Kidney (tissue), 13 donors: ENCODE measurements at regions not wholly inside any gene's neighbourhood (a gene's known extent, or its start where the extent isn't known, plus 50 kb on each side); places are given as distances from the start of the nearest gene placed in this dataset.

Experiments
- DNase-seq, 5 donors: peaks; one replicate each; pipeline ENCODE4 v3.0.0-alpha.2; 2013 to 2020
- FAIRE-seq: peaks from 2 replicates; lab custom pipeline; 2012; peaks lifted over from hg19 to GRCh38; lab: Jason Lieb, UNC
- H3K27ac ChIP-seq, 2 donors: one replicate each; pipeline ENCODE4 v1.7.0; 2013; ENCODE audit warnings: low read depth in 2 of 2, low read length in 2 of 2, inconsistent platforms in 1 of 2
- H3K27me3 ChIP-seq: one replicate; pipeline ENCODE4 v1.7.1; 2013; ENCODE audit warnings: low read length, inconsistent platforms; ENCODE audit not compliant: control insufficient read depth, insufficient read depth
- H3K36me3 ChIP-seq, 3 donors: one replicate each; pipeline versions ENCODE4 v1.7.0 to v1.7.1; 2013; ENCODE audit warnings: low read length in 3 of 3, control low read depth in 1 of 3, inconsistent platforms in 1 of 3; ENCODE audit not compliant: insufficient read depth in 3 of 3, control insufficient read depth in 2 of 3
- H3K4me1 ChIP-seq, 3 donors: one replicate each; pipeline versions ENCODE4 v1.7.0 to v1.7.1; 2013; ENCODE audit warnings: low read length in 3 of 3, inconsistent platforms in 1 of 3, low read depth in 1 of 3; ENCODE audit not compliant: control insufficient read depth in 2 of 3, insufficient read depth in 2 of 3
- H3K4me3 ChIP-seq, 3 donors: one replicate each; pipeline versions ENCODE4 v1.7.0 to v1.8.1; 2013; ENCODE audit warnings: low read length in 3 of 3, control low read depth in 1 of 3, inconsistent platforms in 1 of 3
- H3K9ac ChIP-seq, 3 donors: one replicate each; pipeline versions ENCODE4 v1.7.0 to v1.7.1; 2013; ENCODE audit warnings: low read length in 3 of 3, control low read depth in 1 of 3, inconsistent platforms in 1 of 3
- H3K9me3 ChIP-seq, 3 donors: one replicate each; pipeline versions ENCODE4 v1.7.0 to v1.7.1; 2013; ENCODE audit warnings: low read length in 3 of 3, control low read depth in 1 of 3, inconsistent platforms in 1 of 3; ENCODE audit not compliant: control insufficient read depth in 2 of 3, insufficient read depth in 1 of 3
- intact Hi-C: fragments of 100-400 bp; cut with DNase I; formaldehyde crosslinking; loops from one replicate; pipeline ENCODE4 v1.11.1; 2022
- TF ChIP-seq, protein P1 (sequence below): IDR thresholded peaks from 3 replicates; pipeline ENCODE4 v1.5.1; 2012; ENCODE audit warnings: mild to moderate bottlenecking, moderate library complexity, borderline replicate concordance; ENCODE audit not compliant: insufficient read depth; ENCODE audit errors: extremely low read depth
- donor health status: control.
- donor health status: control.
- donor health status: control.
- donor health status: control.
- donor health status: control.
- donor health status: DM: yes; HTN: yes; CAD: no.
- donor health status: Normal renal cell carcinoma (clear cell type).

DNA sequence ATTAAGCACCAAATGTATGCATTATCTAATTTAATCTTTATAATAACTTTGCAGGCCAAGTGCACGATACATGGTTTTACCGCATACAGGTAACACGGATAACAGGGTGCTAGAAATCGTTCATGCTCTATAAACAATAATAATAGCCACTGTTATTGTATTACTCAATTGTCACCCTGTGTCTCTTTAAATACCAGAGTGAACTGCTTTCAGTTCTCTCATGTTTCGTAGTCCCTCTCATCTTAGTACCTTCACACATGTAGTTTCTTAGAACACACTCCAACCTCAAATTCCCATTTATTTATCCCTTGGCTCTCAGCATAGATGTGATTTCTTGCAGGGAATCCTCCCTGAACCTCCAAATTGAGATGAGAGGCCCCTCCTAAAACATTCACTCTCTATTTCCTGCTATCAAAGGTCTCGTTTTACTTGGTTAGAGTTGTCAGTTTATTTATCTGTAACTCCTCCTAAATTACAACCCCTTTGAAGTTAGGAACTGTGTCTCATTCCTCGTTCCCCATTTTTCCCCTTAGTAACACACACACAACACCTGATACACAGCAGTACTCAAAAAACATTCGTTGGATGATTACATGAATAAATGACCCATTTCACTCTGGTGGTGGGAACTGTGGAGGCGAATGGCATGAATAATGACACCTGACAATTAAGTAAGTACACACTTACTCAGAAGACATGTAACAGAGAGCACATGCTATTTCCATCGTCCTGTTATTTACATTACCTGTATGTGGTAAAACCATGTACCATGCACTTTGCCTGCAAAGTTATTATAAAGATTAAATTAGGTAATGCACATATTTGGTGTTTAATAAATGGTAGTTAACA is 134.6 kb downstream of the BTG1 start:
- Histone ChIP-seq H3K9ac (no peak overlapping the region), H3K27ac (no peak overlapping the region), H3K4me3 (no peak overlapping the region), H3K36me3 (no peaks in the 10 kb centered on the region), H3K9me3 (no peaks in the 10 kb centered on the region), H3K27me3 (no peaks in the 10 kb centered on the region), H3K4me1 (no peaks in the 10 kb centered on the region)
- intact Hi-C loops: no loop called here
- DNase-seq (no peak), FAIRE-seq (no peak)
- TF ChIP-seq, protein P1, sequence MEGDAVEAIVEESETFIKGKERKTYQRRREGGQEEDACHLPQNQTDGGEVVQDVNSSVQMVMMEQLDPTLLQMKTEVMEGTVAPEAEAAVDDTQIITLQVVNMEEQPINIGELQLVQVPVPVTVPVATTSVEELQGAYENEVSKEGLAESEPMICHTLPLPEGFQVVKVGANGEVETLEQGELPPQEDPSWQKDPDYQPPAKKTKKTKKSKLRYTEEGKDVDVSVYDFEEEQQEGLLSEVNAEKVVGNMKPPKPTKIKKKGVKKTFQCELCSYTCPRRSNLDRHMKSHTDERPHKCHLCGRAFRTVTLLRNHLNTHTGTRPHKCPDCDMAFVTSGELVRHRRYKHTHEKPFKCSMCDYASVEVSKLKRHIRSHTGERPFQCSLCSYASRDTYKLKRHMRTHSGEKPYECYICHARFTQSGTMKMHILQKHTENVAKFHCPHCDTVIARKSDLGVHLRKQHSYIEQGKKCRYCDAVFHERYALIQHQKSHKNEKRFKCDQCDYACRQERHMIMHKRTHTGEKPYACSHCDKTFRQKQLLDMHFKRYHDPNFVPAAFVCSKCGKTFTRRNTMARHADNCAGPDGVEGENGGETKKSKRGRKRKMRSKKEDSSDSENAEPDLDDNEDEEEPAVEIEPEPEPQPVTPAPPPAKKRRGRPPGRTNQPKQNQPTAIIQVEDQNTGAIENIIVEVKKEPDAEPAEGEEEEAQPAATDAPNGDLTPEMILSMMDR: no peak

DNA sequence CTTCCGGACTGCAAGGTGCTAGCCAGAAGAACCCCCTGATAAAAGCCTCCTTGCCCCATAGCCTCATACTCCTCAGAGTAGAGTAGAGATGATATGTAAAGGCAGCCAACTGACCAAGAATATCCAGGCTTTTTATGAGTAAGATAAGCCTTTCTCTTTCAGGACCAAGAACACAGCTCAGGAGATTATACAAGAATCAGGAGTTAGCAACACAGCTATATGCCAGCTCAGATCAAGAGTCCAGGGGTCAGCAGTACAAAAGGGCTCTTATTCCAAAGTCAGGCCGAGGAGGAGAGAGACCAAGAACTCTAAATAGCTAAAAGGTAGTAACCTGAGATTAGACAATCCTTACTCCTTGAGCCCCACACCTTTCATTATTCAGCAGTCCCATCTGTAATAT is 135.3 kb downstream of the BTG1 start:
- no peaks in the 10 kb centered on the region for H3K27me3 ChIP-seq
- intact Hi-C loops: no loop called here
- no peaks in the 10 kb centered on the region for H3K4me1 ChIP-seq
- DNase-seq (no peak), FAIRE-seq (no peak)
- H3K9me3 ChIP-seq: no peaks in the 10 kb centered on the region
- H3K36me3 ChIP-seq: no peaks in the 10 kb centered on the region
- no peak overlapping the region for H3K27ac ChIP-seq
- TF ChIP-seq, protein P1: no peak
- no peak overlapping the region for H3K9ac ChIP-seq
- no peak overlapping the region for H3K4me3 ChIP-seq

DNA sequence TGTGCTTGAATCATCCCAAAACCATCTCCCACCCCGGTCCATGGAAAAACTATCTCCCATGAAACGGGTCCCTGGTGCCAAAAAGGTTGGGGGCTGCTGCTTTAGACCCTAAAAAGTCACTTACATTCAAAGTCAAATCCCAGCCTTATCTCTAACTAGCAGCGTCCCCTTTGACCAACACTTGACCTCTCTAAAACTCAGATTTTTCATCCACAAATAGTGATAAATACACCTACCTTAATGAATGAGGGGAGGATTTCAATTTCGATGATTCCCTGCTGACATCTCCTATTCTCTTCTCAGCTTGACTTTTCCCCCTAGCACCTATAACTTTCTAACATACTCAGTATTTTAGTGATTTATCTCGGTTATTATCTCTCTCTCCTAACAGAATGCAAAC is 137.3 kb downstream of the BTG1 start:
- H3K4me3 ChIP-seq: no peak overlapping the region
- intact Hi-C loops: no loop called here
- FAIRE-seq: no peak

More for the DNA sequence above, 137.3 kb downstream of the BTG1 start:
- Histone ChIP-seq H3K9me3 (no peaks in the 10 kb centered on the region), H3K36me3 (no peaks in the 10 kb centered on the region), H3K27ac (no peak overlapping the region), H3K9ac (no peak overlapping the region), H3K4me1 (no peaks in the 10 kb centered on the region), H3K27me3 (no peaks in the 10 kb centered on the region)
- DNase-seq: no peak
- TF ChIP-seq, protein P1: no peak
